WI38 (cell line): ENCODE measurements at regions not wholly inside any gene's neighbourhood (a gene's known extent, or its start where the extent isn't known, plus 50 kb on each side); places are given as distances from the start of the nearest gene placed in this dataset.

Source experiments
- H3K4me3 ChIP-seq: 2 replicates; pipeline ENCODE4 v1.5.1; 2011; ENCODE audit warnings: low read depth, mild to moderate bottlenecking, control low read depth, low read length
- CTCF ChIP-seq: IDR thresholded peaks from 2 replicates; pipeline ENCODE4 v1.5.1; 2012; ENCODE audit warnings: low read depth, mild to moderate bottlenecking, control low read depth, low read length

GRCh38 chr7:106598663-106599342 is 62.2 kb downstream of the CCDC71L start:
- H3K4me3 ChIP-seq = peak overlapping the region; percentile 29; the same call in 1 of the 2 replicates
- no peak for TF ChIP-seq CTCF

GRCh38 chr7:106597751-106598546 is 63.0 kb downstream of the CCDC71L start:
- TF ChIP-seq CTCF = no peak
- H3K4me3 ChIP-seq = no peak overlapping the region

- no peak overlapping the region for H3K4me3 ChIP-seq
- TF ChIP-seq CTCF = no peak
Measured at GRCh38 chr7:106597014-106597413, 63.9 kb downstream of the CCDC71L start.

- H3K4me3 ChIP-seq = no peak overlapping the region
- TF ChIP-seq CTCF = no peak
Measured at GRCh38 chr7:106595922-106596321, 65.0 kb downstream of the CCDC71L start.

- no peak for TF ChIP-seq CTCF
- no peak overlapping the region for H3K4me3 ChIP-seq
Measured at GRCh38 chr7:106593028-106593417, 67.9 kb downstream of the CCDC71L start.

GRCh38 chr7:106592282-106593027 is 68.5 kb downstream of the CCDC71L start:
- TF ChIP-seq CTCF = no peak
- no peak overlapping the region for H3K4me3 ChIP-seq
